ENCODE measurements at regions not wholly inside any gene's neighbourhood (a gene's known extent, or its start where the extent isn't known, plus 50 kb on each side); places are given as distances from the start of the nearest gene placed in this dataset.
A peak's percentile ranks its signal among the peaks of the same experiment; 100 is the strongest.
"Not testable (repeated sequence)": the region's sequence is repeated elsewhere in the genome, so short reads cannot be mapped to it uniquely, and the experiment has no call there.

DNA sequence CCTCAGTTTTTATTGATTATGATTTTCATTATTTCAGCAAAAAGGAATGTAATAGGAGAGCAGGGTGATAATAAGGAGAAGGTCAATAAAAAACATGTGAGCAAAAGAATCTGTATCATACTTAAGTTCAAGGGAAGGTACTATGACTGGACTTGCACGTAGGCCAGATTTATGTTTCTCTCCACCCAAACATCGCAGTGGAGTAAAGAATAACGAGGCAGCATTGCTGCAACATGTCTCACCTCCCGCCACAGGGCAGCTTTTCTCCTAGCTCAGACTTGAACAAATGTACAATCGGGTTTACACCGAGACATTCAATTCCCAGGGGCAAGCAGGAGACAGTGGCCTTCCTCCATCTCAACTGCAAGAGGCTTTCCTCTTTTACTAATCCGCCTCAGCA, 155.7 kb upstream of the ALDH3B2 start:
- H3K27ac Mint-ChIP-seq; DNase-seq; H3K4me3 Mint-ChIP-seq; H3K4me3 ChIP-seq (ENCODE audit: low read length); H3K4me1 ChIP-seq (ENCODE audit: insufficient read depth, low read length); H3K4me1 Mint-ChIP-seq; H3K36me3 Mint-ChIP-seq; H3K9me3 Mint-ChIP-seq; H3K9me3 ChIP-seq (ENCODE audit: low read length); H3K27me3 ChIP-seq (ENCODE audit: insufficient read depth, low read length, poor library complexity, severe bottlenecking); H3K36me3 ChIP-seq (ENCODE audit: insufficient read depth, low read length); POLR2A ChIA-PET; CTCF ChIA-PET; H3K27ac ChIP-seq (ENCODE audit: low read depth, low read length): not testable (repeated sequence)
- H3K27me3 Mint-ChIP-seq, result peaks cover 42 to 43% of the 10 kb centered on the region in 2 donors

GRCh38 chr11:67826951-67827296, 152.5 kb upstream of the ALDH3B2 start:
- POLR2A ChIA-PET; H3K4me1 ChIP-seq (ENCODE audit: insufficient read depth, low read length); H3K36me3 ChIP-seq (ENCODE audit: insufficient read depth, low read length); H3K36me3 Mint-ChIP-seq; H3K9me3 ChIP-seq (ENCODE audit: low read length); H3K4me1 Mint-ChIP-seq; H3K9me3 Mint-ChIP-seq; DNase-seq; H3K4me3 Mint-ChIP-seq; H3K27ac Mint-ChIP-seq; H3K4me3 ChIP-seq (ENCODE audit: low read length); H3K27ac ChIP-seq (ENCODE audit: low read depth, low read length); CTCF ChIA-PET; H3K27me3 ChIP-seq (ENCODE audit: insufficient read depth, low read length, poor library complexity, severe bottlenecking): not testable (repeated sequence)
- H3K27me3 Mint-ChIP-seq, result peaks cover 45 to 59% of the 10 kb centered on the region in 2 donors

GRCh38 chr11:67826028-67826950, 151.9 kb upstream of the ALDH3B2 start:
- POLR2A ChIA-PET; DNase-seq; H3K4me1 ChIP-seq (ENCODE audit: insufficient read depth, low read length); H3K27ac Mint-ChIP-seq; H3K27me3 ChIP-seq (ENCODE audit: insufficient read depth, low read length, poor library complexity, severe bottlenecking); H3K4me3 ChIP-seq (ENCODE audit: low read length); H3K4me1 Mint-ChIP-seq; CTCF ChIA-PET; H3K9me3 ChIP-seq (ENCODE audit: low read length); H3K4me3 Mint-ChIP-seq; H3K36me3 Mint-ChIP-seq; H3K36me3 ChIP-seq (ENCODE audit: insufficient read depth, low read length); H3K27ac ChIP-seq (ENCODE audit: low read depth, low read length); H3K9me3 Mint-ChIP-seq: not testable (repeated sequence)
- peaks cover 46 to 59% of the 10 kb centered on the region in 2 donors for H3K27me3 Mint-ChIP-seq

DNA sequence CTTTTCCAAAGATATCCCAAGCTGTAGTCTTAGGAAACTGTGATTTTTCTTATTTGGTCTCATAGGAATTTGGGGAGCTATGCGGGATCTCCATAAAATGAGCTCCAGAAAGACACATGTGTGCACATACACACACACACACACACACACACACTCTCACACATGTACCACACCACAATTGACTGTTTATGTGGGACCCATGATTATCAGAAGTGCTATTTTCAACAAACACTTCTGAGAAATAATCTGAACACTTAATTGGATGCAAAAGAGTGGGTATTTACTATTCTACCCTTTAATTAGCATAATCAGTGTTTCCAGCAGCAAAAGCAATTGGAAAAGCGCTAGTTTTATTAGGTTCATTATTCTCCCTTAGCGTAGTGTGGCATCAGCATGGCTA, 150.4 kb upstream of the ALDH3B2 start:
- CTCF ChIA-PET, POLR2A ChIA-PET: not testable (repeated sequence)
- peaks cover 46 to 62% of the 10 kb centered on the region in 2 donors for H3K27me3 Mint-ChIP-seq

GRCh38 chr11:67820081-67820480, 145.7 kb upstream of the ALDH3B2 start:
- H3K4me3 Mint-ChIP-seq, result no peak overlapping the region
- ChIA-PET CTCF (no interaction called here), POLR2A (no interaction called here)
- Histone ChIP-seq H3K27ac (ENCODE audit: low read depth, low read length) (no peak overlapping the region), H3K4me3 (ENCODE audit: low read length) (no peak overlapping the region), H3K36me3 (ENCODE audit: insufficient read depth, low read length) (no peaks in the 10 kb centered on the region), H3K4me1 (ENCODE audit: insufficient read depth, low read length) (no peaks in the 10 kb centered on the region), H3K27me3 (ENCODE audit: insufficient read depth, low read length, poor library complexity, severe bottlenecking) (no peaks in the 10 kb centered on the region), H3K9me3 (ENCODE audit: low read length) (no peaks in the 10 kb centered on the region)
- H3K9me3 Mint-ChIP-seq, result no peaks in the 10 kb centered on the region
- DNase-seq, result no peak
- H3K4me1 Mint-ChIP-seq, result no peaks in the 10 kb centered on the region
- peak overlapping the region in 2 of 8 donors; percentile 52 to 76 for H3K27ac Mint-ChIP-seq
- H3K36me3 Mint-ChIP-seq, result no peaks in the 10 kb centered on the region
- H3K27me3 Mint-ChIP-seq, result peaks cover 10 to 35% of the 10 kb centered on the region in 2 donors

More for the DNA sequence above, 150.4 kb upstream of the ALDH3B2 start:
- not testable (repeated sequence) for H3K9me3 ChIP-seq (ENCODE audit: low read length); H3K36me3 ChIP-seq (ENCODE audit: insufficient read depth, low read length); H3K27ac Mint-ChIP-seq; H3K9me3 Mint-ChIP-seq; H3K27me3 ChIP-seq (ENCODE audit: insufficient read depth, low read length, poor library complexity, severe bottlenecking); H3K4me1 ChIP-seq (ENCODE audit: insufficient read depth, low read length); DNase-seq; H3K27ac ChIP-seq (ENCODE audit: low read depth, low read length); H3K4me1 Mint-ChIP-seq; H3K36me3 Mint-ChIP-seq; H3K4me3 ChIP-seq (ENCODE audit: low read length); H3K4me3 Mint-ChIP-seq

GRCh38 chr11:67817558-67817957, 143.1 kb upstream of the ALDH3B2 start:
- POLR2A ChIA-PET; H3K4me3 ChIP-seq (ENCODE audit: low read length); H3K36me3 ChIP-seq (ENCODE audit: insufficient read depth, low read length); H3K36me3 Mint-ChIP-seq; DNase-seq; H3K27ac Mint-ChIP-seq; CTCF ChIA-PET; H3K4me3 Mint-ChIP-seq; H3K9me3 ChIP-seq (ENCODE audit: low read length); H3K4me1 ChIP-seq (ENCODE audit: insufficient read depth, low read length); H3K4me1 Mint-ChIP-seq; H3K9me3 Mint-ChIP-seq; H3K27me3 ChIP-seq (ENCODE audit: insufficient read depth, low read length, poor library complexity, severe bottlenecking); H3K27ac ChIP-seq (ENCODE audit: low read depth, low read length): not testable (repeated sequence)
- H3K27me3 Mint-ChIP-seq, result peaks cover 7 to 30% of the 10 kb centered on the region in 2 donors

- peaks cover 8 to 11% of the 10 kb centered on the region in 2 donors for H3K27me3 Mint-ChIP-seq
- CTCF ChIA-PET; POLR2A ChIA-PET; H3K27ac Mint-ChIP-seq; H3K4me3 ChIP-seq (ENCODE audit: low read length); H3K36me3 Mint-ChIP-seq; H3K4me3 Mint-ChIP-seq; H3K9me3 Mint-ChIP-seq; H3K27ac ChIP-seq (ENCODE audit: low read depth, low read length); H3K4me1 Mint-ChIP-seq; H3K9me3 ChIP-seq (ENCODE audit: low read length); H3K4me1 ChIP-seq (ENCODE audit: insufficient read depth, low read length); H3K36me3 ChIP-seq (ENCODE audit: insufficient read depth, low read length); DNase-seq; H3K27me3 ChIP-seq (ENCODE audit: insufficient read depth, low read length, poor library complexity, severe bottlenecking): not testable (repeated sequence)
Measured at GRCh38 chr11:67809301-67809700, 134.9 kb upstream of the ALDH3B2 start.

DNA sequence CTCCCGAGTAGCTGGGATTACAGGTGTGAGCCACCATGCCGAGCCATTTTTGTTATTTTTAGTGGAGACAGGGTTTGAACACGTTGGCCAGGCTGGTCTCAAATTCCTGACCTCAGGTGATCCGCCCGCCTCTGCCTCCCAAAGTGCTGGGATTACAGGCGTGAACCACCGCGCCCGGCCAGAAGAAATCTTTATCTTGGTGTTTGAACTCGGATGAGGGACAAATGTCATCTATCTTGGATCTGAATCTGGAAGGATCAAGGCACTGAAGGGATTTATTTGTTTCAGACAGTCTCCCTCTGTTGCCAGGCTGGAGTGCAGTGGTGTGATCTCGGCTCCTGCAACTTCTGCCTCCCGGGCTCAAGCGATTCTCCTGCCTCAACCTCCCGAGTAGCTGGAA, 133.5 kb upstream of the ALDH3B2 start:
- H3K27me3 ChIP-seq (ENCODE audit: insufficient read depth, low read length, poor library complexity, severe bottlenecking); H3K36me3 Mint-ChIP-seq; POLR2A ChIA-PET; H3K4me1 ChIP-seq (ENCODE audit: insufficient read depth, low read length); H3K9me3 ChIP-seq (ENCODE audit: low read length); H3K4me3 Mint-ChIP-seq; H3K27ac ChIP-seq (ENCODE audit: low read depth, low read length); H3K36me3 ChIP-seq (ENCODE audit: insufficient read depth, low read length); DNase-seq; H3K4me3 ChIP-seq (ENCODE audit: low read length); H3K27me3 Mint-ChIP-seq; H3K9me3 Mint-ChIP-seq: not testable (repeated sequence)
- peaks cover 8 to 13% (median 11%) of the 10 kb centered on the region in 3 donors for H3K4me1 Mint-ChIP-seq
- peak overlapping the region in 1 of 8 donors; percentile 76 for H3K27ac Mint-ChIP-seq
- CTCF ChIA-PET, result interaction anchor here (0.7 kb wide), 1 partner anchor 148 kb away, joined by 3 read pairs; no protein-coding TSS in a partner anchor

All from CD8-positive, alpha-beta memory T cell (primary cell).